DOHH2 (cell line): ENCODE measurements at regions not wholly inside any gene's neighbourhood (a gene's known extent, or its start where the extent isn't known, plus 50 kb on each side); places are given as distances from the start of the nearest gene placed in this dataset.

Experiments used
- EZH2phosphoT487 ChIP-seq: fragments of 200-600 bp; sonication (generic); IDR thresholded peaks from 2 replicates; pipeline ENCODE4 v1.6.1; 2017; ENCODE audit warnings: borderline replicate concordance, mild to moderate bottlenecking, antibody characterized with exemption, low read length, moderate library complexity, mixed read lengths
- TF ChIP-seq, protein P1 (sequence below): fragments of 200-600 bp; sonication (generic); IDR thresholded peaks from one replicate; pipeline ENCODE4 v1.5.1; 2014; ENCODE audit warnings: antibody characterized with exemption, mild to moderate bottlenecking, low read depth, low read length; ENCODE audit not compliant: poor library complexity, severe bottlenecking

DNA sequence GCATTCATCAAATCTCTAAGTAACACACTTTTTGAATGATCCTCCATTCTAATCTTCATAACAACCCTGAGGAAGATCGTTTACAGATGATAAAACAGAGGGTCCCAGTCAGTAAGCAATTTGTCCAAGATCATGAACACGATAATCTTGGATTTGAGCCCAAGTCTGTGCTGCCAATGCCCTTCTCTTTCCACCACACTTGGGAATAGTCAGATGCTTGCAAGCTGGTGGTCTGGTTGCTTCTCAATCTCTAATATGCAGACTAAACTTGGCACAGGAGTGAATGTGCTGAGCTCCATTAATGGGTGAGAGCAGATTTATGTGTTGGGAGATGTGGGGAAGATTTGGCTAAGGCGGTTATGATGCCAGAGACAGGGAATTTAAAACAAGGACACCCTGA lies 430.6 kb upstream of the DAB1 start:
- TF ChIP-seq, protein P1, sequence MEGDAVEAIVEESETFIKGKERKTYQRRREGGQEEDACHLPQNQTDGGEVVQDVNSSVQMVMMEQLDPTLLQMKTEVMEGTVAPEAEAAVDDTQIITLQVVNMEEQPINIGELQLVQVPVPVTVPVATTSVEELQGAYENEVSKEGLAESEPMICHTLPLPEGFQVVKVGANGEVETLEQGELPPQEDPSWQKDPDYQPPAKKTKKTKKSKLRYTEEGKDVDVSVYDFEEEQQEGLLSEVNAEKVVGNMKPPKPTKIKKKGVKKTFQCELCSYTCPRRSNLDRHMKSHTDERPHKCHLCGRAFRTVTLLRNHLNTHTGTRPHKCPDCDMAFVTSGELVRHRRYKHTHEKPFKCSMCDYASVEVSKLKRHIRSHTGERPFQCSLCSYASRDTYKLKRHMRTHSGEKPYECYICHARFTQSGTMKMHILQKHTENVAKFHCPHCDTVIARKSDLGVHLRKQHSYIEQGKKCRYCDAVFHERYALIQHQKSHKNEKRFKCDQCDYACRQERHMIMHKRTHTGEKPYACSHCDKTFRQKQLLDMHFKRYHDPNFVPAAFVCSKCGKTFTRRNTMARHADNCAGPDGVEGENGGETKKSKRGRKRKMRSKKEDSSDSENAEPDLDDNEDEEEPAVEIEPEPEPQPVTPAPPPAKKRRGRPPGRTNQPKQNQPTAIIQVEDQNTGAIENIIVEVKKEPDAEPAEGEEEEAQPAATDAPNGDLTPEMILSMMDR: no peak
- TF ChIP-seq EZH2phosphoT487: no peak
